Left ventricle myocardium inferior (tissue), 1 donor: ENCODE measurements at regions not wholly inside any gene's neighbourhood (a gene's known extent, or its start where the extent isn't known, plus 50 kb on each side); places are given as distances from the start of the nearest gene placed in this dataset.

ENCODE experiments used
- DNase-seq: peaks from one replicate; pipeline ENCODE4 v3.0.0-alpha.2; 2020
- H3K27ac ChIP-seq: fragments of 200-600 bp; replicated peaks from 2 replicates; pipeline ENCODE4 v1.8.0; 2021
- H3K27me3 ChIP-seq: fragments of 200-600 bp; 2 replicates; pipeline ENCODE4 v1.8.0; 2021; ENCODE audit warnings: low read depth
- H3K36me3 ChIP-seq: fragments of 200-600 bp; 2 replicates; pipeline ENCODE4 v1.8.0; 2021
- H3K4me1 ChIP-seq: fragments of 200-600 bp; 2 replicates; pipeline ENCODE4 v1.8.0; 2021
- H3K4me3 ChIP-seq: fragments of 200-600 bp; 2 replicates; pipeline ENCODE4 v1.8.0; 2021; ENCODE audit warnings: mild to moderate bottlenecking, moderate library complexity
- H3K9me3 ChIP-seq: fragments of 200-600 bp; replicated peaks from 2 replicates; pipeline ENCODE4 v1.8.0; 2021
- CTCF ChIP-seq: fragments of 200-600 bp; IDR thresholded peaks from 2 replicates; pipeline ENCODE4 v1.8.0; 2021; ENCODE audit warnings: antibody characterized with exemption, mild to moderate bottlenecking, borderline replicate concordance
- intact Hi-C: fragments of 100-400 bp; cut with micrococcal nuclease; formaldehyde crosslinking; loops from one replicate; pipeline ENCODE4 v1.11.0; 2022
- donor health status: DM: no; HTN: yes; CAD: no; lungs with severe emphysema.

GRCh38 chr18:70641156-70641775 lies 352.4 kb downstream of the SOCS6 start:
- no peaks in the 10 kb centered on the region for H3K4me1 ChIP-seq
- H3K36me3 ChIP-seq: no peaks in the 10 kb centered on the region
- no peak overlapping the region for H3K27ac ChIP-seq
- peaks cover 18% of the 10 kb centered on the region for H3K9me3 ChIP-seq
- no peak for TF ChIP-seq CTCF
- no peak overlapping the region for H3K4me3 ChIP-seq
- H3K27me3 ChIP-seq: no peaks in the 10 kb centered on the region
- intact Hi-C loops: no loop called here
- no peak for DNase-seq

- H3K36me3 ChIP-seq: no peaks in the 10 kb centered on the region
- TF ChIP-seq CTCF: no peak
- no peaks in the 10 kb centered on the region for H3K4me1 ChIP-seq
- no peak overlapping the region for H3K27ac ChIP-seq
- H3K4me3 ChIP-seq: no peak overlapping the region
- no peaks in the 10 kb centered on the region for H3K27me3 ChIP-seq
- peaks cover 18% of the 10 kb centered on the region for H3K9me3 ChIP-seq
- intact Hi-C loops: no loop called here
- DNase-seq: no peak
These were observed 351.6 kb downstream of the SOCS6 start for GRCh38 chr18:70640336-70640887.

GRCh38 chr18:70636991-70637390 lies 348.1 kb downstream of the SOCS6 start:
- Histone ChIP-seq H3K36me3 (no peaks in the 10 kb centered on the region), H3K9me3 (peaks cover 18% of the 10 kb centered on the region), H3K4me1 (no peaks in the 10 kb centered on the region), H3K4me3 (no peak overlapping the region), H3K27me3 (no peaks in the 10 kb centered on the region), H3K27ac (no peak overlapping the region)
- no peak for TF ChIP-seq CTCF
- DNase-seq: no peak
- intact Hi-C loops: no loop called here

- DNase-seq: no peak
- Histone ChIP-seq H3K9me3 (peaks cover 18% of the 10 kb centered on the region), H3K4me3 (no peak overlapping the region), H3K27ac (no peak overlapping the region), H3K27me3 (no peaks in the 10 kb centered on the region), H3K4me1 (no peaks in the 10 kb centered on the region), H3K36me3 (no peaks in the 10 kb centered on the region)
- intact Hi-C loops: no loop called here
- TF ChIP-seq CTCF: no peak
These were observed 345.8 kb downstream of the SOCS6 start for GRCh38 chr18:70634576-70635147.

- H3K36me3 ChIP-seq: no peaks in the 10 kb centered on the region
- intact Hi-C loops: no loop called here
- H3K27me3 ChIP-seq: no peaks in the 10 kb centered on the region
- no peak overlapping the region for H3K4me3 ChIP-seq
- DNase-seq: no peak
- TF ChIP-seq CTCF: no peak
- no peak overlapping the region for H3K27ac ChIP-seq
- no peaks in the 10 kb centered on the region for H3K4me1 ChIP-seq
- H3K9me3 ChIP-seq: peaks cover 5% of the 10 kb centered on the region
These were observed 338.4 kb downstream of the SOCS6 start for GRCh38 chr18:70627182-70627802.
